Chondrocyte (in vitro differentiated cells): ENCODE measurements at regions not wholly inside any gene's neighbourhood (a gene's known extent, or its start where the extent isn't known, plus 50 kb on each side); places are given as distances from the start of the nearest gene placed in this dataset.

ENCODE experiments used
- DNase-seq: peaks from one replicate; pipeline ENCODE4 v3.0.0; 2021; ENCODE audit warnings: mixed read lengths, low spot score
- H3K27ac Mint-ChIP-seq: one replicate; pipeline ENCODE4 v1.8.0; 2021; ENCODE audit warnings: mild to moderate bottlenecking, moderate library complexity, mixed read lengths; ENCODE audit not compliant: unreplicated experiment
- H3K27me3 Mint-ChIP-seq: 2 replicates; pipeline ENCODE4 v1.8.0; 2021; ENCODE audit warnings: low read depth, mixed read lengths
- H3K36me3 Mint-ChIP-seq: 2 replicates; pipeline ENCODE4 v1.8.0; 2021; ENCODE audit warnings: low read depth, mixed read lengths
- H3K4me1 Mint-ChIP-seq: 2 replicates; pipeline ENCODE4 v1.8.0; 2021; ENCODE audit warnings: low read depth, mild to moderate bottlenecking, mixed read lengths
- H3K4me3 Mint-ChIP-seq: one replicate; pipeline ENCODE4 v1.8.0; 2021; ENCODE audit warnings: mild to moderate bottlenecking, moderate library complexity, mixed read lengths; ENCODE audit not compliant: unreplicated experiment
- H3K9me3 Mint-ChIP-seq: 2 replicates; pipeline ENCODE4 v1.8.0; 2021; ENCODE audit warnings: low read depth, mixed read lengths
- TF ChIP-seq, protein P1 (sequence below): fragments of 200-600 bp; sonication (generic); IDR thresholded peaks from 2 replicates; pipeline ENCODE4 v1.5.0; 2021; ENCODE audit warnings: antibody characterized with exemption, mild to moderate bottlenecking, moderate library complexity

DNA sequence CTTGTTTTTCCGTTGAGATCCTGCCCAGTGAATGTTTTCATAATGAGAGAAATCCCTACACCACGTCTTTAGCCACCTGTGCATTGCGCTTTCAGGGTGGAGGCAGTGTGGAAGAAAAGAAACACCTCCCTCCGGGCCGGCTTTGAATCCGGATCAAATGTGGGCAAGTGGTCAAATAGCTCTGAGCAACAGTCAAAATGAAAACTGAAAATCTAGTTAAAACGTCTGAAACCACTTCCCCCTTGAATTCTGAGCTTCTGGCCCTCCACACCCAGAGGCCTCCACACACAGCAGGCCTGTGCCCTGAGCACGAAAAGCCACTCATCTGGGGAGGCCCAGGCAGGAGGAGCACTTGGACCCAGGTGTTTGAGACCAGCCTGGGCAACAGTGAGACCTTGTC is 263.6 kb upstream of the SALL3 start:
- no peaks in the 10 kb centered on the region for H3K36me3 Mint-ChIP-seq
- DNase-seq: no peak
- H3K4me3 Mint-ChIP-seq: no peak overlapping the region
- no peaks in the 10 kb centered on the region for H3K4me1 Mint-ChIP-seq
- peaks cover 3% of the 10 kb centered on the region for H3K27me3 Mint-ChIP-seq
- peaks cover 24% of the 10 kb centered on the region for H3K9me3 Mint-ChIP-seq
- TF ChIP-seq, protein P1, sequence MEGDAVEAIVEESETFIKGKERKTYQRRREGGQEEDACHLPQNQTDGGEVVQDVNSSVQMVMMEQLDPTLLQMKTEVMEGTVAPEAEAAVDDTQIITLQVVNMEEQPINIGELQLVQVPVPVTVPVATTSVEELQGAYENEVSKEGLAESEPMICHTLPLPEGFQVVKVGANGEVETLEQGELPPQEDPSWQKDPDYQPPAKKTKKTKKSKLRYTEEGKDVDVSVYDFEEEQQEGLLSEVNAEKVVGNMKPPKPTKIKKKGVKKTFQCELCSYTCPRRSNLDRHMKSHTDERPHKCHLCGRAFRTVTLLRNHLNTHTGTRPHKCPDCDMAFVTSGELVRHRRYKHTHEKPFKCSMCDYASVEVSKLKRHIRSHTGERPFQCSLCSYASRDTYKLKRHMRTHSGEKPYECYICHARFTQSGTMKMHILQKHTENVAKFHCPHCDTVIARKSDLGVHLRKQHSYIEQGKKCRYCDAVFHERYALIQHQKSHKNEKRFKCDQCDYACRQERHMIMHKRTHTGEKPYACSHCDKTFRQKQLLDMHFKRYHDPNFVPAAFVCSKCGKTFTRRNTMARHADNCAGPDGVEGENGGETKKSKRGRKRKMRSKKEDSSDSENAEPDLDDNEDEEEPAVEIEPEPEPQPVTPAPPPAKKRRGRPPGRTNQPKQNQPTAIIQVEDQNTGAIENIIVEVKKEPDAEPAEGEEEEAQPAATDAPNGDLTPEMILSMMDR: no peak
- H3K27ac Mint-ChIP-seq: no peak overlapping the region

DNA sequence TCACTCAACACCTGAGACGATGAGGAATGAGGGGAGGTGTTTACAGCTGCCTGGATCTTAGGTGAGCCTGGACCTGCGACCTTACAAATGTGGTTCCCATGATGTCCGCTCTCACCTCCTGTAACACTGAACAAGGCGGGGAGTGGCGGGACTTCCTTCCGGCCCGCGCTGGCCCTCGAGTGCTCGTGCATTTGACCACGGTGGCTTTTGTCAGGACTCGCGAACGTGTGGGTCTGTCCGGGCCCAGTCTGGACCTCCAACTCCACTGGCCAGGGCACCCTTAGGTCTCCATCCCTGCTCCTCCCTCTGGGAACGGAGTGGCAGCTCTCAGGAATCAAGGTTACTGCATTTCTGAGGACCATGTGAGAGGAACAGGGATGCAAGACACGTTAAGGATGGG is 263.0 kb upstream of the SALL3 start:
- Mint-ChIP-seq H3K4me1 (no peaks in the 10 kb centered on the region), H3K27ac (no peak overlapping the region), H3K36me3 (no peaks in the 10 kb centered on the region), H3K4me3 (no peak overlapping the region), H3K27me3 (peaks cover 5% of the 10 kb centered on the region), H3K9me3 (peaks cover 21% of the 10 kb centered on the region)
- peak; percentile 81 for DNase-seq
- TF ChIP-seq, protein P1: no peak

DNA sequence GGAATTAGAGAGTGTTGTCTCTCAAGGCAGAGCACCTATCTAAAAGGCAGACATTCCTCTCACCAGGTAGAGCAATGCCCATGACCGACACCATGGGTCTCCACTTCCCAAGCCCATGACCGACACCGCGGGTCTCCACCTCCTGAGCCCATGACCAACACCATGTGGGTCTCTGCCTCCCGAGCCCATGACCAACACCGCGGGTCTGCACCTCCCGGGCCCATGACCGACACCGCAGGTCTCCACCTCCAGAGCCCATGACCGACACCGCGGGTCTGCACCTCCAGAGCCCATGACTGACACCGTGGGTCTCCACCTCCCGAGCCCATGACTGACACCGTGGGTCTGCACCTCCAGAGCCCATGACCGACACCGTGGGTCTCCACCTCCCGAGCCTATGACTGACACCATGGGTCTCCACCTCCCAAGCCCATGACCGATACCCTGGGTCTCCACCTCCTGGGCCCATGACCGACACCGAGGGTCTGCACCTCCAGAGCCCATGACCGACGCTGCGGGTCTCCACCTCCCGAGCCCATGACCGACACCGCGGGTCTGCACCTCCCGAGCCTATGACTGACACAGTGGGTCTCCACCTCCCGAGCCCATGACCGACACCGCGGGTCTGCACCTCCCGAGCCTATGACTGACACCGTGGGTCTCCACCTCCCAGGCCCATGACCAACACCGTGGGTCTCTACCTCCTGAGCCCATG is 262.4 kb upstream of the SALL3 start:
- no peak overlapping the region for H3K4me3 Mint-ChIP-seq
- H3K4me1 Mint-ChIP-seq: no peaks in the 10 kb centered on the region
- H3K27me3 Mint-ChIP-seq: peaks cover 10% of the 10 kb centered on the region
- TF ChIP-seq, protein P1: no peak
- peak; percentile 73 for DNase-seq
- no peak overlapping the region for H3K27ac Mint-ChIP-seq
- H3K9me3 Mint-ChIP-seq: peaks cover 18% of the 10 kb centered on the region
- no peaks in the 10 kb centered on the region for H3K36me3 Mint-ChIP-seq

DNA sequence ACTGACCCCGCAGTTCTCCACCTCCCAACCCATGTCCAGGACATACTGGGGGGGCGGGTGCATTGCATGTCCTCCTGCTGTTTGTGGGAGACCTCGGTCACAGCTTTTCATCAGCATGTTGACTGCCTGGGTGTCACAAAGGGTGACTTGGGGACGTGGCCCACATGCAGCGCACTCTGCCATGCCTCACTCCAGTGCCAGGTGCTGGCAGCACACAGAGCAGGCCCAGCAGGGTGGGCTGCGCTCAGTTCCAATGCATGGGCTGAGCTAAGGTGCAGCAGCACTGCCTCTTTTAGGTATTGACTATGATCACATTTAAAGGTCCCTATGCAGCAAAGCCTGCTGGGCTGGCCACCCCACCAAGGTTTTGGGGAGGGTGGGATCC is 261.9 kb upstream of the SALL3 start:
- DNase-seq: peak; percentile 81
- TF ChIP-seq, protein P1: no peak
- Mint-ChIP-seq H3K9me3 (peaks cover 15% of the 10 kb centered on the region), H3K4me3 (no peak overlapping the region), H3K27ac (no peak overlapping the region), H3K4me1 (no peaks in the 10 kb centered on the region), H3K36me3 (no peaks in the 10 kb centered on the region), H3K27me3 (peaks cover 10% of the 10 kb centered on the region)

DNA sequence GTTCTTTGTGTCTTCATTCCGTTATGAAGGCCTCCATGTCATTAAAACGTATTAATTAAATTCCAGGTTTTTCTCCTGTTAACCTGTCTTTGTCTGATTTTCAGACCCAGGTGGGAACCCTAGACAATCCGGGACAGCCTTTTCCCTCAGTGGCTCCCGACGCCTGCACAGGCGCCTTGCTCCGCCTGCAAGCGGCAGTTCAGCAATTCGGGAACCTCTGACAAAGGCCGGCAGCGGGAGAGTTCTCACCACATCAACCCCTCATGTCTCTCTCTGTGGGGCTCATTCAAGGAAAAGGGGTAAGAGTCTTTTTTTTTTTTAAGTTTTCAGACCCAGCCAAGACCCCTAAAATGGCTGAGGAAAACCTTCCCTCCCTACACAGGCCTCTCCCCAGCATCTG is 259.8 kb upstream of the SALL3 start:
- peak; percentile 50 for DNase-seq
- Mint-ChIP-seq H3K4me1 (no peaks in the 10 kb centered on the region), H3K4me3 (no peak overlapping the region), H3K36me3 (no peaks in the 10 kb centered on the region), H3K27ac (no peak overlapping the region), H3K9me3 (peaks cover 10% of the 10 kb centered on the region), H3K27me3 (peaks cover 19% of the 10 kb centered on the region)
- TF ChIP-seq, protein P1: no peak
